Activated CD4-positive, alpha-beta T cell treated with anti-CD3 and anti-CD28 coated beads for 48 hours (primary cell): ENCODE measurements at regions not wholly inside any gene's neighbourhood (a gene's known extent, or its start where the extent isn't known, plus 50 kb on each side); places are given as distances from the start of the nearest gene placed in this dataset.

ENCODE experiments used
- DNase-seq: peaks from one replicate; pipeline ENCODE4 v3.0.0-alpha.2; 2020

GRCh38 chr13:22137361-22138050 lies 466.6 kb downstream of the FGF9 start:
- DNase-seq = no peak

DNA sequence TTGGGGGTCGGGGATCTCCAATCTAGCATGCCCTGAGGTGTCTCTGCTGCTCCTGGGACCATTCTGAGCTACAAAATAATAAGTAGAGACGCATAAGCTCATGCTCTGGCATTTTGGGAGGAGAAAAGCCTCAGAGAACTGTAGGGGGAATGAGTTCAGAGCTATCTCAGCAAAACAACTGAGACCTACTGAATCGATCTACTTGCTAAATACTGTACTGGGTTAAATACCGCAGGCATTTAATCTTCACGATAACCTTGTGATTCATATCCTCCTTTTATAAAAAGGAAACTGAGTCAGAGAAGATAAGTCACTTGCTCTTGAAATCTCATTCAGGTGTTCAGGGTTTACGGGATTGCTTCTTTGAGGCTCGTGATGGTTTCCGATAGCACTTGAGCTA lies 468.1 kb downstream of the FGF9 start:
- no peak for DNase-seq

DNA sequence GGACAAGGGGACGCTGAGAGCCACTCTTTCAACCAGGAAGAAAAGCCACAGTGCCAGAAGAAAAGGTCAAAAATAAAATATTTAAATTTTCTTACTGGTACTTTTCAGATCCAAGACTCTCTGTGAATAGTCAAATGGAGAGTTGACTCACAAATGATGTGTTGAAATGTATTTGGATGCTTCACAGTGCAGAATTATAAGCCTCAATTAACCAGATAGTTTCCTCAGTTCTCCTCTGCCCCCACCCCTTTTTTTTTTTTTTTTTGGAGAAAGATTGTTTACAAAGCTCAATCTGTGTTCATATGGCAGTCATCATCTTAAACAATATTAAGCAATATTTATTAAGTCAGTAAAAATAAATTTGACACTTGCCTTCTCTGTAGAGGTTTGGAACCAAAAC lies 470.8 kb downstream of the FGF9 start:
- no peak for DNase-seq

DNA sequence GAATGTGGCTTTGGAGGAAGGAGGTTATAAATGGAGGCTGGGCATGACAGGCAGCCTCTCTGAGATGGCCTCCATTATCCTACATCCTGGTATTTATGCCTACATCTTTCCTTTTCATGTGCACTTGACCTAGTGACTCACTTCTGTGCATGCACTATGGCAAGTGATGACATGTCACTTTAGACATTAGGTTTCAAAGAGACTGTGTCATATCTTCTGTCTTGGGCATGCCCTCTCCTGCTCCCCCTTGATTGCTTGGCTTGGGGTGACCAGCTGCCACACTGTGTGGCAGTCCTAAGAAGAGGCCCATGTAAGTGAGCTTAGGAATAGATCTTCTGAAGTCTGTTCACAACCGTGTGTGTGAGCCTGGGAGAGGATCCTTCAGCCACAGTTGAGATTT lies 472.8 kb downstream of the FGF9 start:
- no peak for DNase-seq

GRCh38 chr13:22144806-22145205 lies 473.9 kb downstream of the FGF9 start:
- no peak for DNase-seq

GRCh38 chr13:22148187-22148586 lies 477.3 kb downstream of the FGF9 start:
- no peak for DNase-seq

- no peak for DNase-seq
These were observed 481.9 kb downstream of the FGF9 start for GRCh38 chr13:22152751-22153150.

DNA sequence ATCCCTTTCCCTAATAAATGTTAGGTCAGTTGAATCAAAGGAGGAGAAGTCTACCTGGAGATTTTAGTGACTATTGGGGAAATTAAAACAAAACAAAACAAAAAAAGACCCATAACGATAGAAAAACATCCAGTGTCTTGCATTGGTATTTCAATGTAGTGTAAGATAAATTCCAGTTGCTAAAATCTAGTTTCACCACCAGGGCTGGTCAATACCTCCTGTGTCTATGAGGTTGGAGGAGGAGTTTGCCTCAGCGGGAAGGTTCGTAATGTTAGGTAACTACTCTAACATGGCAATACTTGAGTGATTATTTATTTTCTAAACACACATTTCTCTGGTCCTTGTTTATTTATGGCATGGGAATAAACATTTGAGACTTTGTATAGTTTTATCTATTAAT lies 483.2 kb downstream of the FGF9 start:
- no peak for DNase-seq

- DNase-seq = no peak
These were observed 491.0 kb downstream of the FGF9 start for GRCh38 chr13:22161871-22162270.

DNA sequence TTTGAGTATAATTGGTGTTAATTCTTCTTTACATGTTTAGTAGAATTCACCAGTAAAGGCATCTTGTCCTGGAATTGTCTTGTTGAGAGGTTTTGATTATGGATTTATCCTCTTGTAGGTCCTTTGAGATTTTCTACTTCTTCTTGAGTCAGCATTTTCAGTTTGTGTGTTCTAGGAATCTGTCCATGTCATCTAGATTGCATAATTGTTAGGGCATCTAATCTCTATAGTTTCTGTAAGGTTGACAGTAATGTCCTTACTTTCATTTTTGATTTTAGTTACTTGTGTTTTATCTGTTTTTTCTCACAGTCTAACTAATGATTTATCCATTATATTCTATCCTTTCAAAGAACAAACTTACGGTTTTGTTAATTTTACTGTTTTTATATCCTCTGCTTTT lies 492.0 kb downstream of the FGF9 start:
- no peak for DNase-seq

GRCh38 chr13:22168437-22169190 lies 497.7 kb downstream of the FGF9 start:
- DNase-seq = no peak

- DNase-seq = no peak
These were observed 498.6 kb downstream of the FGF9 start for GRCh38 chr13:22169473-22169872.

DNA sequence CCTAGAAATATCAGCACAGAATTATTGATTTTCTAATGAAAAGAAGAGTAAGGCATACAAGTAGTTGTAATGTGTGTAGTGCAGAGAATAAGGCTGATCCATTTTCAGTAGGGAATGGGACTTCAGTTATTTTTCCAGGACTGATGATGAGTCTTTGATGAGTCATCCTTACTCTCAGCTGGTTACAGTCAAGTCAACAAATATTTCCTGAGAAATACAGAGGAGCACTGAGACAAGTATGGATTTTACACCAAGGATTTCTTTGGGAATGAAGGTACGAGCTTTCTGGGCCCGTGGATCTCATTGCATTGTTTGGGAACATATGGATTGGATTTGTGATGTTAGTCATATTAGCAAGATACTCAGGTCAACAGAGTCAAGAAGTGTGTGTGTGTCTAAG lies 502.7 kb downstream of the FGF9 start:
- no peak for DNase-seq

GRCh38 chr13:22175241-22175640 lies 504.4 kb downstream of the FGF9 start:
- no peak for DNase-seq

DNA sequence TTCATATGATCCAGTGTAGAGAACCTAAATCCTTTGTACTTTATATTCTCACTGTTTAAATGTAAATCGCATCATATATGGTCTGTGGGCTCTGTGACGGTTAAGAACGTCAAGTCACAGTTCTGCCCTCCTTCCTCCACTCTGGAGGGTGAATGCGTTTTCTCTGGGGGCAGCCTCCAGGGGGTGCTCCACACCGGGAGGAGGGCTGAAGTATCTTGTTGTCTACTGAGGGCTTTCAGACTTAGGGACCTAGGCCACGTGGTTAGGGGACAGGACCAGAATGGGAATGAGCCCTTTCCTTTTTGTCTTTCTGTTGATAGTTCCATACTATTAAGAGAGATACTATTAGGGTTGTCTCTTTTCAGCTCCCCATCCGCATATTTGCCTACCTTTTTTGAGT lies 504.9 kb downstream of the FGF9 start:
- DNase-seq = no peak

GRCh38 chr13:22176968-22177520 lies 506.2 kb downstream of the FGF9 start:
- no peak for DNase-seq

DNA sequence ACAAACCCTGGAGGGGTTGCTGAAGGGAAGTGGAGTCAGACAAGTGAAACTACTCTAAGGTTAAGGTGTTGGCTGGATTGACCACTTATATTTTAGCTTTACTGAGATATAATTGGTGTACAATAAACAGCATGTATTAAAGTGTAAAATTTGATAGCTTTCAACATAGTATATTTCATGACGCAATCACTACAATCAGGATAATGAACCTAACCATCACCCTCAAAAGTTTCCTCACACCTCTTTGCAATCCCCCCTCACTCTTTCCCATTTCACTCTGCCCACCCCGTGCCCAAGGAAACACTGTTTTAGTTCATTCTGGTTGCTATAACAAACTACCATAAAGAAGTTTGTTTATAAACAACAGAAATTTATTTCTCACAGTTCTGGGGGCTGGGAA lies 508.0 kb downstream of the FGF9 start:
- DNase-seq = no peak

GRCh38 chr13:22187329-22187728 lies 516.5 kb downstream of the FGF9 start:
- DNase-seq = no peak

DNA sequence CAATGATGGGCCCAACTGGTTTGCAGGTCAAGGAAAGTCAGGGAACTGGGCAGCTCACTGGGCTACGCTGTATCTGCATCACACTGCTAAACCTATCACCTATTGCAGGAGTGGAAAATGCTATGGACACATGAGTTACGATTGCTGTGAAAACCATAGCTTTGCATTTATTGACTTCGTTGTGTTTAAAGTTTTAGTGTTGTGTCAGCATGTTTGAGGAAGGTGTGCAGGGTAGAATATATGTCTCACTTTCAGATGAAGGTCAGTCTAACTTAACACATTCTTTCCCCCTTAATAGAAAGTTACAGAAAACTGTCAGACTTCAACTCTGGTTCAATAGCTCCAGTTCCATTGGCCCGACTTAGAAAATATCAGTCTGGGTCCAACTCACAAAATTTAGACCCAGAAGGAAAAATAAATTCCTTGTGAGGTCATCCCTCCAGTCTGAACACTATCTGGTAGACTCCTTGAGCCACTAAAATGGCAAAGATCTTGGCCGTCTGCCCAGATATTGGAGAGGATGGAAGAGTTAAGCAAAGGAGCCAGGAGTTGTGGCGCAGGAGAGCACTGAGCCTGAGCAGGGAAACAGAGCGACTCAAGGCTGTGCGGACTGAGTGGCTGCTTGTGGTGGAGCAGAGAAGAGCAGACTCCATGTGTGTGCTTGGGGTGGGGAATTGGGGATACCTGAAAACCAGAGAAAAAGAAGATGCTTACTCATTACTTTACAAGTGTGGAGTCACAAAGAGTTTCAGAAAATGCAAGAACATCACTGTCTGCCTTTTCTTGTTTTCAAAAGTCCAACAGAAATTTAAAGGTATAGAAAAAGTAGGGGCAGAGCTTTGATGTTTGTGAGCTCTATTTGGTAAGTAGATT lies 518.5 kb downstream of the FGF9 start:
- no peak for DNase-seq

DNA sequence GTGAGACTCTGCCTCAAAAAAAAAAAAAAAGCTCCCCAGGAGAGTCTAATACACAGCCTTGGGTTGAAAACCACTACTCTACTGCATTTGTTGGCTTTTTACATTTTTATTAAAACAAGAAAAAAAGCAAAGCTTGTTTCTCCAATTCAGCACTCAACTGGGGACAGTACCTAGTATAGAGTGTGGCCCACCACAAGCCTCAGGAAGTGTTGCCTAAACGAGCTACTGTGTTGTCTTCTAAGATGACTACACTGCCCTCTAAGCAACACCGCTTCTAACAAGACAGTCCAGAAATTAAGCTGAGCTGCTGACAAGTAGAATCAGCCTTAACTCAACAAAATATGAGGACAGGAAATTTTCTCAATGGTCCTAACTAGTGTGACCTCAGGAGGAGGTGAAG lies 522.2 kb downstream of the FGF9 start:
- no peak for DNase-seq

- no peak for DNase-seq
These were observed 523.4 kb downstream of the FGF9 start for GRCh38 chr13:22194106-22194805.

GRCh38 chr13:22195726-22196125 lies 524.9 kb downstream of the FGF9 start:
- DNase-seq = no peak

DNA sequence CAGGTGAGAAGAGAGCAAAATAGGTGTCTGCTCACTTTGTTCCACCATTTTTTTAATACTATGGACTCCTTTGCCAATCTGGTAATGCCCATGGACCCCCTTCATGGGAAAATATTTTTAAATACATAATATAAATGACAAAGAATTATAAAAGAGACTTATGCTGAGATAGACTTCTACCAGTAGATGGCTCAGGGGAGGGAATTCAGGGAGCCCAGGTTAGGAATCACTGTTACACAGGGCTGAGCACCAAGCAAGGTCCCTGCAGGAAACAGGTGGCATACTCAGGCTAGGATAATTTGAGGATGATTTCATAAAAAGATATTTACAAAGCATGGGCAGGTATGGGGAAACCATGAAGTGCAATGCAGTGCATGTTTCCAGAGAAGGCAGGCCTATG lies 525.9 kb downstream of the FGF9 start:
- no peak for DNase-seq
